HG03378 (cell line): ENCODE measurements at regions not wholly inside any gene's neighbourhood (a gene's known extent, or its start where the extent isn't known, plus 50 kb on each side); places are given as distances from the start of the nearest gene placed in this dataset.

Experiments
- ATAC-seq: cut with Tn5 transposase; IDR thresholded peaks from one replicate; pipeline ENCODE4 v1.9.1; 2021; ENCODE audit warnings: mild to moderate bottlenecking, moderate library complexity; ENCODE audit not compliant: unreplicated experiment

DNA sequence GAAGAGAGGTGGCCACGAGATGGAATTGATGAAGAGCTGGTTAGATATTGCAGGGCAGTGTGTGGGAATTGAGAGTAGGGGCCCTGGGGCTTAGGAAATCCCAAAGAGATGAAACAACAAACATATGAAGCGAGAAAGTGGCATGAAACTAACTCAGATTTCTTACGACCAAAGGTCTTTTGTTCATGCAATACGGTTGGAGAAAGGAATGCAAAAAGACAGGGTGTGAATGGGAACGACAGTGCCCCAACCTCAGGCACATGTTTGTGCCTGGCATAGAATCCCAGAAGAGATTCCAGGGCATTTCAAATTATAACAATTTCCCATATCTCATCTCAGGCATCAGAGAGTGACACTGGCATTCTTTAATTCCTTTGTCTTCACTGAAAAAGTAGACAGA, 199.2 kb downstream of the ACTL7B start:
- no peak for ATAC-seq

- no peak for ATAC-seq
Measured at GRCh38 chr9:108655818-108656217, 200.0 kb downstream of the ACTL7B start.

DNA sequence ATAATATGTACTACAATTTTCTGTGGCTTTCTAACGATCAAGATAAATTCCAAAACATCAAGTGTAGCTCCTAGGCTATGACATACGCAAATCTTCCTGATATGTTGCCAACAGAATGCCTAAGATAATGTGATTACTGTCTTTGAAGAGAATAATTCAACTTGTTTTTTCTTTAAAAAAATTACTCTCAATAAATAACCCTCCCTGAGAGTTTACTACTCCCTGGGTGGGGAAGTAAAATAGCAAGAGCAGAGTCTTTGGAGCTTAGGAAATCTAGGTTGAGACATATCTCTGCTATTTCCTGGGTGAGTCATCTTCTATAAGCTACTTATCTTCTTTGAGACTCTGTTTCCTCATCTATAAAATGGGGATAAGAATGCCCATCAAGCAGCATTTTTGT, 201.2 kb downstream of the ACTL7B start:
- no peak for ATAC-seq

DNA sequence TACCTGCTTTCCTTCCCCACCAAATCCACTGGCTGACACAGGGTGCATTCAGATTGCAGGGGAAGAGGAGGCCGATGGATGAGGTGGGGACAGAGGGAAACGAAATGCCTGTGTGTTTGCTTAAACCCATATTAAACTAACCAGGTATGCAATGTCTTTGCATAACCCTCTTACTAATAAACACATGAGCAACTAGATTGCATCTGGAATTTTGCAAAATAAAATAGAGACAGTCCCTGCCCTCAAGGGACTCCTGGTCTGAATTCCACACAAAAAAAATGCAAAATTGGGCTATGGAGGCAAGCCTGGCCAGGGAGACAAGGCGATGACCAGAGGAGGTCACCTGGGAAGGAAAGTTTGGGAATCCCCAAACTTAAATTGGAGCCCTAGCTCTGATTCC, 202.9 kb downstream of the ACTL7B start:
- no peak for ATAC-seq

- ATAC-seq: no peak
Measured at GRCh38 chr9:108650826-108651225, 205.0 kb downstream of the ACTL7B start.

- no peak for ATAC-seq
Measured at GRCh38 chr9:108645520-108645919, 210.3 kb downstream of the ACTL7B start.

GRCh38 chr9:108643731-108644510, 211.9 kb downstream of the ACTL7B start:
- no peak for ATAC-seq

- no peak for ATAC-seq
Measured at GRCh38 chr9:108642871-108643270, 212.9 kb downstream of the ACTL7B start.

- ATAC-seq: no peak
Measured at GRCh38 chr9:108640230-108640629, 215.6 kb downstream of the ACTL7B start.

DNA sequence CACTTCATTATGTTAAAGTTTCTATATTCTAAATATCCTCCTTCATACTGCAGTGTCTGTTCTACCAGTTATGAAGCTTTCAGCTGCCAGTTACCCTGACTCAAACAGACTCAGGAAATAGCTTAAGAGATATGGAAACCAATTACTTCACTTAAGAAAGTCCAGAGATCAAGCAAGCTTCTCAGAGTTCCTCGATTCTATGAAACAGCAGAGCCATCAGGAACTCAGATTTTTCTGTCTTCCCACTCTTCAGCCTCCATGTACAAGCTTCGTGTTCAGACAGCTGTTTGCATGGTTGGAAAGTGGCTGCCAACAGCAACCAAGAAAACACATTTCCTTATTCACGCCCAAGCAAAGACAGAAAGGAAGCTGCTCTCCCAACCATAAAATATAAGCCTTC, 216.1 kb downstream of the ACTL7B start:
- ATAC-seq: no peak

- no peak for ATAC-seq
Measured at GRCh38 chr9:108639091-108639490, 216.7 kb downstream of the ACTL7B start.

GRCh38 chr9:108637340-108637739, 218.4 kb downstream of the ACTL7B start:
- ATAC-seq: no peak

- no peak for ATAC-seq
Measured at GRCh38 chr9:108636013-108636412, 219.8 kb downstream of the ACTL7B start.

GRCh38 chr9:108634672-108635462, 220.9 kb downstream of the ACTL7B start:
- ATAC-seq: no peak

GRCh38 chr9:108634204-108634603, 221.6 kb downstream of the ACTL7B start:
- no peak for ATAC-seq

GRCh38 chr9:108631496-108632285, 224.1 kb downstream of the ACTL7B start:
- no peak for ATAC-seq

- no peak for ATAC-seq
Measured at GRCh38 chr9:108628316-108628715, 227.5 kb downstream of the ACTL7B start.

GRCh38 chr9:108626743-108627142, 229.0 kb downstream of the ACTL7B start:
- ATAC-seq: no peak

DNA sequence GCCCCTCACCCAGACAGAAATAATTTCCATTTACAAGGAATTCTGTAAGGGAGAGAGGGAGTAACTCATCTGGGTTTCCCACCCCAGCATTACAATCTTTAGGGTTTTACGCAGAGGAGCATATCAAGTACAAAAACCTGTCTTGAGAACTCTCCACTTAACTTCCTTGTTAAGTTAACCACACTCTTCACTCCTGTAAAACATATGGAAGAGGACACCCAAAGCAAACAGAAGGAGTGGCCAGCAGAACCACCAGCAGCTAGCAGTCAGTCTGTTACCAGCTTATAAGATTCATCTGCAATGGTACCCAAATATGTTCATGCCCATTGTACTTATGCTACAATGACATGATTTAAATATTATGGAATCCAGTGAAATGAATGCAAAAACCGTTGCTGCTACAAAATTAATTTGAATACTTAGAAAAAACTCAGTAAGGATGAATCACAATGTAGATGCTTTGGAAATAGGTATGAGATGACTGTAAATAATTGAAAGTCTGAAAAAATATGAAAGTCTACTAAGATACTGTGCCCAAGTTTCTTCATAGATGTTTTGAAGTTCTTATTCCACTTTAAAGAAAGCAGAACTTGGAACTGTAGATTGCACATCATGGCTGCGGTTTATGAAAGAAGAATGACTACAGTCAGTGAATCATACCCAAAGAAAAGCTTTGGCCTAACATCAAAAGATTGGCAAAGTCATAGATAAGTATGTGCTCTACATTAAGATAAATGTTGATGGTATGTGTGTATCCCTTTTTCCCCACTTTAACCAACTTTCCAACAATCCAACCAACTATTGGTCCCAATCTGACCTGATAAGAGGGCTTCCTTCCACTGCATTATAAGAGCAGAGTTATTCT, 233.6 kb downstream of the ACTL7B start:
- no peak for ATAC-seq

GRCh38 chr9:108620767-108621166, 235.0 kb downstream of the ACTL7B start:
- no peak for ATAC-seq
